Mammary epithelial cell (primary cell): ENCODE measurements at regions not wholly inside any gene's neighbourhood (a gene's known extent, or its start where the extent isn't known, plus 50 kb on each side); places are given as distances from the start of the nearest gene placed in this dataset.

Experiments
- CTCF ChIP-seq, 2 donors: IDR thresholded peaks in 1 of 2; conservative IDR thresholded peaks in 1 of 2; 2 replicates each; pipeline ENCODE4 v1.5.1; 2011 to 2012; ENCODE audit warnings: inconsistent platforms in 2 of 2, low read length in 2 of 2, mild to moderate bottlenecking in 2 of 2, control low read depth in 1 of 2, low read depth in 1 of 2; ENCODE audit not compliant: insufficient read depth in 1 of 2; ENCODE audit errors: extremely low read depth in 1 of 2
- EZH2 ChIP-seq: IDR thresholded peaks from 2 replicates; pipeline ENCODE4 v1.6.1; 2012; ENCODE audit warnings: low read length, inconsistent platforms, borderline replicate concordance

DNA sequence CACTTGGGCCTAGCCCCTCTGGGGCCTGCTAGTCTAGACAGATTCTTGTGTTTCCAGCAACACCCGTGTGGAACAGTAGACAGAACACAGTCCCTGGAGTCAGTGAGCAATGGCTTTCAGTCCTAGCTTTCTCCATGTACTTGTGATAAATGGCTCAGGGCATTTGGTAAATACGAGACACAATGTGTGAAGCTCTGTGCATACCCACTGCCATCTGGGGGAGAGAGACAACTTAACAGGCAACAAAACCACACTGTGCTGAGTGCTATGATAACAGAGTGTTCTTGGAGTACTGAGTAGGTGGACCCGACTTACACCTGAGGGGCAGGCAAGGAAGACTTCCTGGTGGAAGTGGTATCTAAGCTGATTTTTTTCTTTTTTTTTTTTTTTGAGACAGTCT, 86.3 kb upstream of the TBX3 start:
- TF ChIP-seq CTCF (conservative IDR thresholded peaks at IDR 0.05 in 1 of 2, IDR thresholded peaks at IDR 0.05 in 1 of 2; ENCODE audit: extremely low read depth in 1 of 2, insufficient read depth in 1 of 2, low read depth in 1 of 2, low read length in 2 of 2) (no peak), EZH2 (no peak)
